Suppressor macrophage (primary cell): ENCODE measurements at regions not wholly inside any gene's neighbourhood (a gene's known extent, or its start where the extent isn't known, plus 50 kb on each side); places are given as distances from the start of the nearest gene placed in this dataset.

Experiments used
- DNase-seq, 4 experiments: peaks; one replicate each; pipeline ENCODE4 v3.0.0-alpha.2; 2020 to 2022

- no peak for DNase-seq
These were observed 1164.7 kb upstream of the MAP3K7 start for GRCh38 chr6:91751526-91751925.

GRCh38 chr6:91744566-91744965, 1157.7 kb upstream of the MAP3K7 start:
- DNase-seq, result no peak

- DNase-seq, result no peak
These were observed 1156.9 kb upstream of the MAP3K7 start for GRCh38 chr6:91743756-91744155.

GRCh38 chr6:91731939-91732338, 1145.1 kb upstream of the MAP3K7 start:
- DNase-seq, result no peak

GRCh38 chr6:91730710-91731109, 1143.8 kb upstream of the MAP3K7 start:
- no peak for DNase-seq

GRCh38 chr6:91720324-91720723, 1133.5 kb upstream of the MAP3K7 start:
- DNase-seq, result no peak

- DNase-seq, result no peak
These were observed 1132.5 kb upstream of the MAP3K7 start for GRCh38 chr6:91719414-91719813.

GRCh38 chr6:91718198-91718597, 1131.3 kb upstream of the MAP3K7 start:
- no peak for DNase-seq

- DNase-seq, result no peak
These were observed 1130.2 kb upstream of the MAP3K7 start for GRCh38 chr6:91717094-91717493.

- DNase-seq, result no peak
These were observed 1129.5 kb upstream of the MAP3K7 start for GRCh38 chr6:91716361-91716760.

- no peak for DNase-seq
These were observed 1128.4 kb upstream of the MAP3K7 start for GRCh38 chr6:91715171-91715805.

- DNase-seq, result no peak
These were observed 1127.0 kb upstream of the MAP3K7 start for GRCh38 chr6:91713911-91714310.

GRCh38 chr6:91711518-91711917, 1124.6 kb upstream of the MAP3K7 start:
- no peak for DNase-seq

GRCh38 chr6:91710342-91710741, 1123.5 kb upstream of the MAP3K7 start:
- no peak for DNase-seq

- no peak for DNase-seq
These were observed 1121.7 kb upstream of the MAP3K7 start for GRCh38 chr6:91708534-91708933.

GRCh38 chr6:91705646-91706045, 1118.8 kb upstream of the MAP3K7 start:
- DNase-seq, result no peak

GRCh38 chr6:91704531-91704930, 1117.7 kb upstream of the MAP3K7 start:
- no peak for DNase-seq

GRCh38 chr6:91697010-91697695, 1110.3 kb upstream of the MAP3K7 start:
- DNase-seq, result no peak

GRCh38 chr6:91695221-91695620, 1108.3 kb upstream of the MAP3K7 start:
- no peak for DNase-seq

- DNase-seq, result no peak
These were observed 1107.3 kb upstream of the MAP3K7 start for GRCh38 chr6:91694016-91694654.

- no peak for DNase-seq
These were observed 1104.6 kb upstream of the MAP3K7 start for GRCh38 chr6:91691449-91691848.

- DNase-seq, result no peak
These were observed 1096.4 kb upstream of the MAP3K7 start for GRCh38 chr6:91683240-91683639.

GRCh38 chr6:91681296-91681695, 1094.4 kb upstream of the MAP3K7 start:
- no peak for DNase-seq
